ENCODE measurements at regions not wholly inside any gene's neighbourhood (a gene's known extent, or its start where the extent isn't known, plus 50 kb on each side); places are given as distances from the start of the nearest gene placed in this dataset.

DNA sequence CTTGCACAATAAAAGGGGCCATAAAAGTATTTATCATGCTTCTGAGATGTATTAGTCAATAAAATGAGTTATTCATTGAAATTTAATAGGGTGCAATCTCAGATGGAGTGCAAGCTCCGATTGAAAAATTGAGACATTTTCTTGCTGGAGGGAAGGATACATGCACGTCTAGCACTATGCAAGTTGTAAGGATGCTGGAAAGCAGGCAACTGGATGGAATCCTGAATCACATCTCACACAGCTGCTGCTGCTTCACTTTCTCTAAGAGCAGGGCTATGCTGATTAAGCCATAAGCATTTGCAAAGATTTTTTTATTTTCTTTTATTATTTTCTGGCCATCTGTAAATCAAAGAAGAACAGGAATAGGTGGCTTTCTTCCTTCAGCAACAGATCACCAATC is 308.8 kb upstream of the EPHA7 start:
- BruUV-seq (replicated peaks): no TSS peak
- Histone ChIP-seq H3K9me3 (ENCODE audit: control insufficient read depth in 1 of 2, insufficient read depth in 1 of 2, low read depth in 1 of 2, low read length in 2 of 2) (peaks cover 0 to 8% of the 10 kb centered on the region in 2 experiments; a peak in 2 of 4 replicates), H3K79me2 (ENCODE audit: insufficient read depth, low read length) (no peaks in the 10 kb centered on the region), H3K36me3 (ENCODE audit: control insufficient read depth in 1 of 2, insufficient read depth in 2 of 2, low read length in 2 of 2) (no peaks in the 10 kb centered on the region), H4K20me1 (ENCODE audit: insufficient read depth) (no peaks in the 10 kb centered on the region), H3K9me2 (ENCODE audit: insufficient read depth) (no peaks in the 10 kb centered on the region), H3K4me1 (ENCODE audit: control insufficient read depth in 1 of 2, insufficient read depth in 2 of 2, low read length in 2 of 2) (no peaks in the 10 kb centered on the region), H2AFZ (ENCODE audit: low read depth, low read length, poor library complexity, severe bottlenecking) (no peak overlapping the region), H3K4me3 (replicated peaks in 1 of 2; ENCODE audit: low read depth in 1 of 2, low read length in 2 of 2) (no peak overlapping the region), H3K4me2 (ENCODE audit: low read length) (no peak overlapping the region), H3K27ac (ENCODE audit: low read depth, low read length) (no peak overlapping the region), H3K9ac (ENCODE audit: low read length) (no peak overlapping the region), H3K27me3 (ENCODE audit: insufficient read depth, low read length) (no peaks in the 10 kb centered on the region)
- no peak for ATAC-seq
- TF ChIP-seq ATF3 (IDR thresholded peaks at IDR 0.05) (no peak), EGR1 (IDR thresholded peaks at IDR 0.05; ENCODE audit: low read depth) (no peak), TCF7L2 (IDR thresholded peaks at IDR 0.05; ENCODE audit: borderline replicate concordance, extremely low read depth, insufficient read depth, insufficient read length) (no peak)
- DNase-seq (ENCODE audit: low read depth, low spot score): no peak
- intact Hi-C loops (cut with micrococcal nuclease): no loop called here
- RAD21 ChIA-PET (ENCODE audit: low non-redundant PET in 1 of 2, low total read pairs in 2 of 2, uncharacterized antibody in 2 of 2, unreplicated experiment in 2 of 2): no interaction called here
- POLR2A ChIA-PET: no interaction called here
- CTCF ChIA-PET: no interaction called here

DNA sequence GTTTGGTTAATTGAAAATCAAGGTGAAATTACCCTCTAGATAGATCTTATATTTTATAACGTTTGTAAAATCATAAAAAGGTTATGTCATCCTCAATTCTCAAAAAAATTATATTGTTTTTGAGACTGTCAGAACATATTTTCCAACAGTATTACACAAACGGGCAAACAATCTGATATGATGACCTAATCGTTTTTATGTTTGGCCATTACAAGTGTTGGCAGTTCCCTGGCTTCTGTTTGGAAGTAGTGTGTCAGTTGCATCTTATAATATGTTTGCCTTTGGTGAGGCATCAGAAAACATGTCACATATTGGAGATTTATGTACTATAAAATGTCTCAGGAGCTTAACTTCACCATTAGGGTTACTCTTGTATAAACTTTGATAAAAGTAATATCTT is 308.1 kb upstream of the EPHA7 start:
- Histone ChIP-seq H4K20me1 (ENCODE audit: insufficient read depth) (no peaks in the 10 kb centered on the region), H3K79me2 (ENCODE audit: insufficient read depth, low read length) (no peaks in the 10 kb centered on the region), H2AFZ (ENCODE audit: low read depth, low read length, poor library complexity, severe bottlenecking) (no peak overlapping the region), H3K4me3 (replicated peaks in 1 of 2; ENCODE audit: low read depth in 1 of 2, low read length in 2 of 2) (no peak overlapping the region), H3K9me3 (ENCODE audit: control insufficient read depth in 1 of 2, insufficient read depth in 1 of 2, low read depth in 1 of 2, low read length in 2 of 2) (peaks cover 0 to 8% of the 10 kb centered on the region in 2 experiments; a peak in 2 of 4 replicates), H3K4me1 (ENCODE audit: control insufficient read depth in 1 of 2, insufficient read depth in 2 of 2, low read length in 2 of 2) (no peaks in the 10 kb centered on the region), H3K36me3 (ENCODE audit: control insufficient read depth in 1 of 2, insufficient read depth in 2 of 2, low read length in 2 of 2) (no peaks in the 10 kb centered on the region), H3K4me2 (ENCODE audit: low read length) (no peak overlapping the region), H3K9ac (ENCODE audit: low read length) (no peak overlapping the region), H3K9me2 (ENCODE audit: insufficient read depth) (no peaks in the 10 kb centered on the region), H3K27me3 (ENCODE audit: insufficient read depth, low read length) (no peaks in the 10 kb centered on the region), H3K27ac (ENCODE audit: low read depth, low read length) (no peak overlapping the region)
- BruUV-seq (replicated peaks): no TSS peak
- intact Hi-C loops (cut with micrococcal nuclease): no loop called here
- POLR2A ChIA-PET: no interaction called here
- no peak for DNase-seq (ENCODE audit: low read depth, low spot score)
- RAD21 ChIA-PET (ENCODE audit: low non-redundant PET in 1 of 2, low total read pairs in 2 of 2, uncharacterized antibody in 2 of 2, unreplicated experiment in 2 of 2): no interaction called here
- CTCF ChIA-PET: no interaction called here
- TF ChIP-seq RAD21 (IDR thresholded peaks at IDR 0.05; ENCODE audit: low read depth) (no peak), SRF (IDR thresholded peaks at IDR 0.05; ENCODE audit: low read depth) (no peak), CBX3 (IDR thresholded peaks at IDR 0.05; ENCODE audit: low read depth) (no peak), MAX (IDR thresholded peaks at IDR 0.05) (no peak), SIN3A (IDR thresholded peaks at IDR 0.05; ENCODE audit: low read depth) (no peak), YY1 (IDR thresholded peaks at IDR 0.05; ENCODE audit: extremely low read depth, insufficient replicate concordance, low read depth, low read length) (no peak)
- TF ChIP-seq, protein P1, sequence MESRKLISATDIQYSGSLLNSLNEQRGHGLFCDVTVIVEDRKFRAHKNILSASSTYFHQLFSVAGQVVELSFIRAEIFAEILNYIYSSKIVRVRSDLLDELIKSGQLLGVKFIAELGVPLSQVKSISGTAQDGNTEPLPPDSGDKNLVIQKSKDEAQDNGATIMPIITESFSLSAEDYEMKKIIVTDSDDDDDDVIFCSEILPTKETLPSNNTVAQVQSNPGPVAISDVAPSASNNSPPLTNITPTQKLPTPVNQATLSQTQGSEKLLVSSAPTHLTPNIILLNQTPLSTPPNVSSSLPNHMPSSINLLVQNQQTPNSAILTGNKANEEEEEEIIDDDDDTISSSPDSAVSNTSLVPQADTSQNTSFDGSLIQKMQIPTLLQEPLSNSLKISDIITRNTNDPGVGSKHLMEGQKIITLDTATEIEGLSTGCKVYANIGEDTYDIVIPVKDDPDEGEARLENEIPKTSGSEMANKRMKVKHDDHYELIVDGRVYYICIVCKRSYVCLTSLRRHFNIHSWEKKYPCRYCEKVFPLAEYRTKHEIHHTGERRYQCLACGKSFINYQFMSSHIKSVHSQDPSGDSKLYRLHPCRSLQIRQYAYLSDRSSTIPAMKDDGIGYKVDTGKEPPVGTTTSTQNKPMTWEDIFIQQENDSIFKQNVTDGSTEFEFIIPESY (IDR thresholded peaks at IDR 0.05; ENCODE audit: extremely low read depth, insufficient replicate concordance, low read length): no peak
- no peak for ATAC-seq

Data from HCT116 (cell line).